ENCODE measurements at regions not wholly inside any gene's neighbourhood (a gene's known extent, or its start where the extent isn't known, plus 50 kb on each side); places are given as distances from the start of the nearest gene placed in this dataset.

GRCh38 chr18:77657651-77658298 lies 408.1 kb downstream of the GALR1 start:
- no peaks in the 10 kb centered on the region for H3K9me3 ChIP-seq
- no peak overlapping the region for H3K27ac ChIP-seq
- H3K4me3 ChIP-seq = no peak overlapping the region
- no peak for TF ChIP-seq CTCF (IDR thresholded peaks at IDR 0.05)
- no peaks in the 10 kb centered on the region for H3K27me3 ChIP-seq (ENCODE audit: low read depth)
- no peaks in the 10 kb centered on the region for H3K4me1 ChIP-seq
- no peak for DNase-seq
- H3K36me3 ChIP-seq = no peaks in the 10 kb centered on the region
- intact Hi-C loops (cut with DNase I) = no loop called here
- ATAC-seq = no peak

- no peak for ATAC-seq
Measured at GRCh38 chr18:77658299-77658662, 408.6 kb downstream of the GALR1 start.

GRCh38 chr18:77658751-77659448 lies 409.3 kb downstream of the GALR1 start:
- ATAC-seq (no peak), DNase-seq (no peak)
- H3K36me3 ChIP-seq = no peaks in the 10 kb centered on the region
- H3K4me1 ChIP-seq = no peaks in the 10 kb centered on the region
- no peak overlapping the region for H3K27ac ChIP-seq
- intact Hi-C loops (cut with DNase I) = no loop called here
- H3K9me3 ChIP-seq = no peaks in the 10 kb centered on the region
- no peak overlapping the region for H3K4me3 ChIP-seq
- no peaks in the 10 kb centered on the region for H3K27me3 ChIP-seq (ENCODE audit: low read depth)
- no peak for TF ChIP-seq CTCF (IDR thresholded peaks at IDR 0.05)

More at GRCh38 chr18:77658299-77658662, 408.6 kb downstream of the GALR1 start:
- H3K27me3 ChIP-seq (ENCODE audit: low read depth) = no peaks in the 10 kb centered on the region
- intact Hi-C loops (cut with DNase I) = no loop called here
- no peak for DNase-seq
- H3K27ac ChIP-seq = no peak overlapping the region
- no peaks in the 10 kb centered on the region for H3K4me1 ChIP-seq
- H3K36me3 ChIP-seq = no peaks in the 10 kb centered on the region
- no peak overlapping the region for H3K4me3 ChIP-seq
- TF ChIP-seq CTCF (IDR thresholded peaks at IDR 0.05) = no peak
- H3K9me3 ChIP-seq = no peaks in the 10 kb centered on the region

GRCh38 chr18:77666613-77667012 lies 417.0 kb downstream of the GALR1 start:
- no peaks in the 10 kb centered on the region for H3K9me3 ChIP-seq
- no peaks in the 10 kb centered on the region for H3K27me3 ChIP-seq (ENCODE audit: low read depth)
- no peak for DNase-seq
- peaks cover 2% of the 10 kb centered on the region for H3K4me1 ChIP-seq
- no peaks in the 10 kb centered on the region for H3K36me3 ChIP-seq
- no peak overlapping the region for H3K27ac ChIP-seq
- no peak for ATAC-seq
- H3K4me3 ChIP-seq = no peak overlapping the region
- intact Hi-C loops (cut with DNase I) = no loop called here
- TF ChIP-seq CTCF (IDR thresholded peaks at IDR 0.05) = no peak

- ATAC-seq (no peak), DNase-seq (no peak)
- Histone ChIP-seq H3K4me1 (peaks cover 8% of the 10 kb centered on the region), H3K36me3 (no peaks in the 10 kb centered on the region), H3K27ac (no peak overlapping the region), H3K27me3 (ENCODE audit: low read depth) (peaks cover 7% of the 10 kb centered on the region), H3K4me3 (no peak overlapping the region), H3K9me3 (no peaks in the 10 kb centered on the region)
- no peak for TF ChIP-seq CTCF (IDR thresholded peaks at IDR 0.05)
- intact Hi-C loops (cut with DNase I) = no loop called here
Measured at GRCh38 chr18:77668219-77668618, 418.6 kb downstream of the GALR1 start.

All from lower lobe of right lung (tissue), 2 donors.